Activated naive CD4-positive, alpha-beta T cell treated with Interleukin-2 at 50 U/mL for 16 hours (primary cell): ENCODE measurements at regions not wholly inside any gene's neighbourhood (a gene's known extent, or its start where the extent isn't known, plus 50 kb on each side); places are given as distances from the start of the nearest gene placed in this dataset.

Experiments used
- DNase-seq: peaks from one replicate; pipeline ENCODE4 v3.0.0-alpha.2; 2020

DNA sequence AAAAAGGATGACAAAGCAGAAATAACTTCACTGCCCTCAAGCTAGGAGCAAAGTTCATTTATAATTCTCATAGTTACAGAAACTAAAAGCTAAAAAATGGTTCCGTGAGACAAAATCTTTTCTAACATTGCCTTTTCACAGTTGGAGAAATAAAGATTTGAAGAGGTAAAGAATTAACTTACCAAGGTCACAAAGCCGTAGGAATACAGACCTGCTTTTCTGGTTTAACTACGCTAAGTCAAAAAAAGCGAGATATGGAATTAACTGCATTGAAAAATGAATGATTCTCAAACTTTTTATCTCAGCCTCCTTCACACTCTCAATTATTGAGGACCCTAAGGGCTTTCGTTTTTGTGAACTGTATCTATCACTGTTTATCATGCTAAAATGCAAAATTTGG lies 95.3 kb downstream of the SLC17A6 start:
- DNase-seq, result no peak

DNA sequence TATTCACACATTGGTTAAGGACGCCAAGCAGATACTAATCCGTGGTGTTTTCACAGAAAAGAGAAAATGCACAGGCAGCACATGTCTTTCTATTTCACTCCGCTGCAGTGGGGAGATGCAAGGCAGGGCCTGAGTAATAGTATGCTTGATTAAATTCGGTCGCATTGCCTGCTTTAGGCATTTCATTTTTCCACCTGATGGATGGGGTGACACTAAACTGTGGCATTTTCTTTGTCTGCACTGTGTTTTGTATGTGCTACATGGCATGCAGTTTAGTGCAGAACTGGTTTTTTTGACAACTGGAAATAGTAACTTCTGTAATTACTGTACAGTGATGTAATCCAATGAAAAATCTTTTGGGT lies 94.9 kb downstream of the SLC17A6 start:
- no peak for DNase-seq

DNA sequence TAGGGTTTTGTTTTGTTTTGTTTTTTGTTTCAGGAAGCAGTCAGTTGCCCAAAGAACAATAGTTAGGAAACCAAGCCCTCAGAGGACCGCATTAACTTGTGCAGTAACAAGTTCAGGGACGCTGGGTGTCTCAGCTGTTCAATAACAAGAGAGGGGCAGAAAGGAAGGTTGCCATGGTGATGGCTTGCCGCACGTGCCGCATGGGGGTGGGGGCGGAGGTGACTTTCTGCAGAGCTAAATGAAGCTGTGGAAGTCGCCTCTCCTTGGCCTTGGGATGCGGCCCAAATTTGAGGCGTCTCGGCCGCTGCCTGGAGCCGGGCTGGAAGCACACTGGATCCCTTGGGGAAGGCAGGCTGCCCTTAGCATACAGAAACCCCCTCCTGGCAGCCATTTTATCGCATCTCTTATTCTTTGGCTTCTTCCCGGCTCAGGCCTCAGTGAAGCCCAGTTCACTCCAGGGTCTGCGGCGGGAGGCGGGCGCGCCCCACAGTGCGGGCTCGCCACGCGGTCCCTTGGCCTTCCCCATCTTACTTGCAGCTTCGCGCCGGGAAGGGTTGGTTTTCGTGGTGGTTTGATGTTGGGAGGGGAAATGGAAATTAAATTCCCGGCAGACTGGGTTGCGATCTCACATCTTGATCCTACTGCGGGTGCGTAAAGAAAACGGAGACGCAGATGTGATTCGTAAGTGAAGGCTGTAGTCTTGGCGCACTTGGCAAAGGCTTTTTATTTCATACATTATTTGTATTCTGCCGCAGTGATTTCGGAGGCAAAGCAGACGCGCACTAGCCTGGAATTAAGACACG lies 94.3 kb downstream of the SLC17A6 start:
- DNase-seq, result peak; percentile 2

DNA sequence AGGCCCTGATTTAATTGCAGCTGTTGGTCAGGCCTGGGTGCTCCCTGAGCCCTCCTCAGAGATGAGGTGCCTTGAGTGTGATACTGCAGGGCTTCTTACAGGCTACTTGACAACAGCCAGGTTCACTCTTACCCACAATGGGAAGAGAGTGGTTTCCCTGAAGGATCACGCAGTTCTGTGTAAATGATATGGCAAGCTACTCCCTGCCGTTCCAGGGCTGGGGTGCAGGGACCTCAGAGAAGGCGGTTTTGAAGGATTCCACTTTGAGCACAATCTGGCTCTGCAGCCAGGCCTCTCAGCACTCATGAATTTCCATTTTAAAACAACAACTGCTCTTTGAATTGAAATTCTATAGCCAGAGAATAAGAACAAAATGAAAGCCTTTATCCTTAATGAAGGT lies 92.9 kb downstream of the SLC17A6 start:
- no peak for DNase-seq

DNA sequence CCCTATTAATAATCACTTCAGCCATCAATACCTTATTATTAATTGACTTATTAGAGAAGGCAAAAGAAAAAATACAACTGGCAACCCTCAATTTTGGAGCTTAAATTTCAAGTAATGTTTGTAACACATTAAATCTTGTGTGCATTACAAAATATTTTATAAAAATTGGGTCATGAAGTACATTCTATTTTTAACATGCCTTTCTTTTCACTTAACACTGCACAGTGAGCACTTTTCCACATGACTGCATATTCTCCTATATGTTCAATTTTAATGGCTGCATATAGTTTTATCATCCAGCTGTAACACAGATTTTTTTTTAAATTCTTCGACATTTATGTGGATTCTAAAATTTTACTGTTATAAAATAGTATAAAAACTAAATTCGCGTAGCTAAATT lies 92.5 kb downstream of the SLC17A6 start:
- DNase-seq, result no peak

DNA sequence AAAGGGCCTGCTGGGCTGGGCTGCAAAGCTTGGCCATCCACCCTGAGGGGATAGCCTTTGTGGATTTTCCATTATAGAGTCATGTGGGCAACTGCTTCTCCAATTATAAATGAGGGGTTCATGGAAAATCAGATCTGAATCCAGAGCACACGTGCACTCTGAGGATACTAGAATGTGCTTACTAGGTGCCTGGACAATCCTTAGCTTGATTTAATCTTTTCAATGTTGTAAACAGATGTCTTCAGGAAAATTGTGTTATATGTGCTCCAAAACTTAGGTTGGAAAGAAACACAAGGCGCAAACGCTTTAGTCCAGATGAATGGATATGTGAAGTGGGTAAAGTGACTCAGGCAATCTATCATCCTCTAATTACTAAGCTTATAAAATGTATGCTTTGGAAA lies 92.0 kb downstream of the SLC17A6 start:
- DNase-seq, result no peak
